ENCODE measurements at regions not wholly inside any gene's neighbourhood (a gene's known extent, or its start where the extent isn't known, plus 50 kb on each side); places are given as distances from the start of the nearest gene placed in this dataset.
A peak's percentile ranks its signal among the peaks of the same experiment; 100 is the strongest.
"Not testable (repeated sequence)": the region's sequence is repeated elsewhere in the genome, so short reads cannot be mapped to it uniquely, and the experiment has no call there.

DNA sequence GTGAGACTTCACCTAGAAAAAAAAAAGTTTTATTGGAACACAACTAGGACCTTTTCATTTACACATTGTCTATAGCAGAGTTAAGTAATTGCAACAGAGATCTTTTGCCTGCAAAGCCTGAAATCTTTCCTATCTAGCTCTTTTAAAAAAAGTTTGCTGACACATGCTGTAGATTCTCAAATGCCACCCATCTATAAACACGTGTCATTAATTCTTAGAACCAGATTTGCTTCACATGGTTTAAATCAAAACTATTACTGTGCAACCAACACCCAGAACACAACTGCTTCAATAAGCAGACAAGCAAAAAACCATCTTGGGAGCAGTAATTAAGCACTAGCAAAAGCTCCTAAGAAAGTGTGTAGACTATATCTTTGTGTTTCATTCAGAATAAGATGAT lies 55.0 kb downstream of the OXSM start:
- no peak for FAIRE-seq

DNA sequence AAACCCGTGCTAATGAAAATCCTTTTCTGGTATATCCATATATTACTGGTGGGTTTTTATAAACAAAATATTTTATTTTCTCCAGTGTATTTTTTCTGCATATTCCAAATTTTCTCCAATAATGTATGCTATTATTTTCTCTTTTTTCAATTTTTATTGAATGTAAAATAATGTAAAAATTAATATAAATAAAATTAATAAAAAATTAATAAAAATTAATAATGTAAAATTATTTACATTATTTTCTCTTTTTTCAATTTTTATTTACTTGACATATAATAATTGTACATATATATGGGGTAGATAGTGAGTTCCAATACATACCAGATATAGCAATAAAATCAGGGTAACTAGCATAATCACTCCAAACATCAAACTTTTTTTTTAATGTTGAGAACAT lies 56.4 kb downstream of the OXSM start:
- no peak for FAIRE-seq

GRCh38 chr3:25849091-25849490 lies 59.2 kb downstream of the OXSM start:
- no peak for FAIRE-seq

DNA sequence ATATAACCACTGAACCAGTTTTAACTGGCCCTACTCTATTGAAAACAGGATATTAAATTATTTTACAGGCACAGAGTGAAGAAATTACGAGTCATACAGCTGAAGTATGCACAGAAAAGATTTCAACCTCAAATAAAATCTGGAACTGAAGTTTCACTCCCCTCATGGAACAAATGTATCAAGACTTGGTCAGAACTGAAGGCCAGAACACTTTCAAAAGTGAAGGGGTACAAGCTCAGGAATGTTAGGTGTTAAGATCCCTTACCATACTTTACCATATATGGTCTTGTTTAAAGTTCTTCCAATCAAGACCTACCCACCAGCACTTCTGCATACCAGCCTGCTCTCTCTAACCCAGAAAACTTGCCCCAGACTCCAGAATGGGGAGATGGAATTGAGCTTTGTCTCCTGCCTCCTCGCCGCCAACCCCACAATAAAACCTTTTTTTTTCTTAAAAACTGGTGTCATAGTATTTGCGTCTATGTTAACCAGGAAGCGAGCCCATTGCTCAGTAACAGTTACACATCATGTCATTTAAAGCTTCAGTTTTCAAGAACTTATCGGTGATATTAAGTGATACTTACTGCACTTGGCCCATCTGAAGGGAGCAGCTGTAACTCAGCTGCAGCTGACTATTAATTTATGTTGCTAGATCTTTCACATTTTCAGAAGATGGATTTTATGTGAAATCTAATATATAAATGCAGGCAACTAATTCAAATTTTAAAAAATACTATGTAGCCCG lies 59.9 kb downstream of the OXSM start:
- no peak for FAIRE-seq

- not testable (repeated sequence) for FAIRE-seq
These were observed 61.9 kb downstream of the OXSM start for GRCh38 chr3:25851693-25852259.

- peak; percentile 55 for FAIRE-seq
These were observed 64.3 kb downstream of the OXSM start for GRCh38 chr3:25854214-25854613.

DNA sequence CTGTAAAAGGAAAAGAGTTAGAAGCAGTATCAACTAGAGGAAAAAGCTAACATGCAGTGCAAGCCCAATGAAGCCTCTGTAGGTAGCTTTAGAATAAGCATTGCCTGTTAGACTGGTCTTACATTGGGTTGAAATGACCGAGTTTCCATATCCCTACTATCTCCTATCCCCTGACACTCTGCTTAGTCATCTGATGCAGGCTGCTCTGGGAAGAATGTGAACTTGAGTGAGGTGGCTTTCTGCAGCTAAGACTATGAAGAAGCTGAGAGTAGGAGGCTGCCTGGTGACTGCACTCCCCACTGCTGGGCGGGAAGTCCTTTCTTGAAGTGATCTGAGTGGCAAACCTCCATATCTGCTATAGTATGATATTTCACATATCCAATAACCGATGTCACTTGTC lies 64.7 kb downstream of the OXSM start:
- no peak for FAIRE-seq

DNA sequence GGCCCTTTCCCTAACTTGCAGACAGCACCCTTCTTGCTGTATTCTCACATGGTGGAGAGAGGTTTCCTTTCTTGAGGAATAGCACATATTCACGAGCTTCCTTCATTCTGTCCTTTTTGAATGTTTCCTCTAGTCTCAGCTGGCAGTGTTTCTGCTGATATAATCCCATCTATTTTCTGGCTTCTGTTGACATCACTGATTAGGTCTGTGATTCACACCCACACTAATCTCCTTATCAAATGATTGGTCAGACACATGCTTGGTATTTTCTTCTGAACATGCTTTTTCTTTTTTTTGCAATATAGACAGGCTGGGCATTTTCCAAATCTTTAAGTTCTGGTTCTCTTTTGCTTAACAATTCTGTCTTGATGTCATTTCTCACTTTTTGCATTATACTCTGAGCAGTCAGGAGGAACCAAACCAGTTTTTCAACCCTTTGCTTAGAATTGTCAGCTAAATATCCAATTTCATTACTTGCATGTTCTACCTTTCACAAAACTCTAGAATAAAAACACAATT lies 65.4 kb downstream of the OXSM start:
- FAIRE-seq = no peak

DNA sequence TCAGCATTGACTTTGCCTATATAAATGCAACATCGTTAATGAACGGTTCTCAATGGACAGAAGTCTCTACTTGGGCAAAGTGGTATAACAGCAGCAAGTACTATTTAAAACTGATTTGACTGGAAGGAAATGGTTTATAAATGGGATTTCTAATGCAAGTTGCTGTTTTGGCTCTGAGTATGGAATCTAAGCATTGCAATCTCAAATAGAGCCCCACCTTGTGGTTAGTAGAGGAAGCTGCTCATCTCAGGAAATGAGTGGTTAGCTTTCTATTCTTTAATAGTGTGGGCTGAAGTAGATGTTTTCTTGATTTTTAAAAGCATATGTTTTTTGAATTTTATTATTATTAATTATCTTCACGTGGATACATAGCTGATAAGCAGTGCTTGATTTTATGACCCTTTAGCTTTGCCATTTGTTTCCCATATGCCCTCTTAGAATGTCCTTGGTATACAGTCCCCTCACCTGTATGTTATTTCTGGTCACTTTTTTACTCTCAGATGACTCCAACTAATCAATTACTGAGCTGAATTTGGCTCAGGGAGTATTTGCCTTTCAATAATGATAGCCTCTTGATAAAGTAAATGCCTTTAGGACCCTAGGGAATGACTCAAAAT lies 67.1 kb downstream of the OXSM start:
- FAIRE-seq = no peak

DNA sequence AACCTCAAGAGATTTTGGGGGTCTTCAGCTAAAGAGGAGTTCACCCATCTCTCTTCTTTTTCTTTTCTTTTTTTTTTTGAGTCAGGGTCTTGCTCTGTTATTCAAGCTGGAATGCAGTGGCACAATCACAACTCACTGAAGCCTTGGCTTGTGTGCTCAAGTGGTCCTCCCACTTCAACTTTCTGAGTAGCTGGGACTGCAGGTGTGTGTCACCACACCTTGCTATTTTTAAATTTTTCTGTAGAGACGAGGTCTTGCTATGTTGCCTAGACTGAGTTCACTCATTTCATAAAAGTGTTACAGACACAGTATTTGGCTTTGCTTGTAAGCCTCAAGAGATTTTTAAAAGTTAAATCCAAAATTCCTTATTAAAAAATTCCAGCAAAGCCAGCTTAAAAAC lies 71.7 kb downstream of the OXSM start:
- no peak for FAIRE-seq

DNA sequence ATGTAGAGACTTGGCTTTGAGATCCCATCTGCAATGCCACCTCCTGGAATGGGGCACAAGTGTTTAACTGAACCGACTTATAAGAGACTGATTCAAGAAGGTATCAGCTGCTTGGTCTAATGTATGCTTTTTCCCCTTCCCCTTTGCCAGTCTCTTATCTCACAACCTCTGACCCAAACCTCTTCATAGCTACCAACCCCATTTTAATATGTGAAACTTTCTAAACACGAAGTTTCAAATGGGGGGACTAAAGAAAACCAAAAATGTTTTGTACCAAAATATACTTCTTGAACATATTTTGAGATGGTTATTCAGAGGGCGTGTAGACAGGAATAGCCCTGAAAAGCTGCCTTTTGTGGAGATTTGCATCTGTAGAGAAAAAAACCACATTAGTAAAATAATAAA lies 73.1 kb downstream of the OXSM start:
- FAIRE-seq = no peak

DNA sequence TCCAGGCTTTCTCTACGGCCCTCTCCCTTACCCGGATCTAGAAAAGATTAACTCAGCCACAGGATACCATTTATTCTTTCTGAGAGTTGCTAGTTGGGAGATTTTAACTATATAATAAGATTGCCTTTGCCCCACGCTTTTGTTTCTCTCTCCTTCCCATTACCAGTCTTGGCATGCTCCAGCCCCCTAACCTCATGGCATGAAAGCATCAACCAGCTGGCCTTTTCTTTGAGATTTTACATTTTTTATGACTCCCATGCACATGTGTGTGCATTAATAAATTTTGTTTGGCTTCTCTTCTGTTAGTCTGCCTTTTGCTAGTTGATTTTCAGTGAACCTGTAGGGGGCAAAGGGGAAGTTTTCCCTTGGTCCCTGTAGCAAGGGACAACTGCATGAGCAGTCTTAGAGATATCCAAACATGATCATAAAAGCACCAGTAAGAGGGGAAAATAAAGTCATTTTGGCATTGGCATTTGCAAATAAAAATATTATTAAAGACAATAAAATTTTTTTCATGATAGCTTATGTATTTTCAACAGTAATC lies 73.6 kb downstream of the OXSM start:
- no peak for FAIRE-seq

DNA sequence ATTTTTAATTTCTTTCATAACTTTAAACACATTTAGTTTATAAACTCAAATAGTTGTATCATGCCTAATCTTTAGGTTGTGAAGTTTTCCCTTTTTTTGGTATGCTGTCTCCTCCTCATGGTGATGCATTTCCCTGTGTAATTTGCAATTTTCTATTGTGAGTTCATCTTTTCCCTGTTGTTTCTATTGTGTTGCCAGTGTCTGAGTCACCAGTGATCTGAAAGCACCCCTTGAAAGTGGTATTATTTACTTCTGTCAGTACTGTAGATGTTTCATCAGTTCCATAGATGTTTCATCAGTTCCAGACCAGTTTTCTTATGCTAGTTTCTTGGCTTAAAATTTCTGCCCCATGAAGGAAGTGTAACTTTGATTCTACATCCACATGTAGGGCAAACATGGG lies 80.6 kb downstream of the OXSM start:
- no peak for FAIRE-seq

DNA sequence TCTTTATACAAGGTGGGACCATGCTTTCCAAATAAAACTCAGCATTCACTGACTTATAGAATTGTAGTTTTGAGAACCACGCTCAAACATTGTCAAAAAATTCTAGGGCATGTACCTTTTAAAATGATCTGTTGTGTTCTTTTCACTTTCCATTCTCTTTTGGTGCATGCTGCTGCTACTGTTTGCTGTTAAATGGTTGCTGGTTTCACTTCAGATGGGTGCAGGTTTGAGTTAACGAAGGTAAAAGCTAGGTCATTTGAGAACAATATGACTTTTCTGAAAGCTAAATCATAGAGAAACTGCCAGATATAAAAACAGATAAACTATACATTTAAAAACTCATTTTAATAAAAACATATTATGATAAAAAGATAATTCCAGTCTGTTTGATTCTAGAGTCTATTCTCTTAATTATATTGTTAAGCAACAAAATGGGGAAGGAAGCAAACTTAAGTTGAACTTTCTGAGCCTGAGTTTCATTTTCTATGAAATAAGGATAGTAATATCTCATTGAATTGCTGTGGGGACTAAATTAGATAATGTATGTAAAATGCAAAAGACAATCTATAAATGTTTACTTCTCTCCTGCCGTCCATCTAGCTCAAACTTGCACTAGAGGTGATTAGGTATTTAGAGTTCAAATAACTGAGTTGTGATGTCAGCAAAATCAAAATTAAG lies 82.4 kb downstream of the OXSM start:
- FAIRE-seq = no peak

DNA sequence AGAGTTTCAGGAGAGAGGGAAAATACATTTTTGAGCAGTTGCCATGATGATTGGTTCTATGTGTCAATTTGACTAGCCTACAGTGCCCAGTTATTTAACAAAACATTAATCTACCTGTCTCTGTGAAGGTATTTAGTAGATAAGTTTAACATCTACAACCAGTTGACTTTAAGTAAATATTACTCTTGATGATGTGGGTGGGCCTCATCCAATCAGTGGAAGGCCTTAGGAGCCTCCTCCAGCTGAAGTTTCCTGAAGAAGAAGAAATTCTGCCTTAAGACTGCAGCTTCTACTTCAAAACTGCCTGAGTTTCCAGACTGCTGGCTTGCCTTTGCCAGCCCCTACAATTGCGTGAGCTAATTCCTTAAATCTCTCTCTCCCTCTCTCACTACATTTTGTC lies 93.6 kb downstream of the OXSM start:
- FAIRE-seq = no peak

- FAIRE-seq = no peak
These were observed 95.1 kb downstream of the OXSM start for GRCh38 chr3:25884981-25885380.

DNA sequence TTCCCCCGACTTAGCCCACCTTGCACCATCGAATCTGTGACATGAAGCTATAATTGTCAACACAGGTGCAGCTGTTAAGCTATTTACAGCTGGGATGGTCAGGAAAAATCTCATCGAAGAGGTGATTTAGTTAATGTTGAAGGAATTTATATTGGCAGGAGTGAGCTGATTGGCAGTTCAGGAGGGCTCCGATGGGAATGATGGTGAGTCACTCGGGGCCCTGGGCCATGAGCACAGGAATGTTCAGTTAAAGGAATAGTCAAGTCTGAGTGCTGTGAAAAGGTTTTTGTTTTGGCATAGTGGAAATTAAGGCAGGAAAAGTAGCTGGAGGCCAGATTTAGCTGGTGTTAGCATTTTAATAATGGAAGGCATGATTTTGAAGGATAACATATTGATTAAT lies 95.7 kb downstream of the OXSM start:
- FAIRE-seq = no peak

DNA sequence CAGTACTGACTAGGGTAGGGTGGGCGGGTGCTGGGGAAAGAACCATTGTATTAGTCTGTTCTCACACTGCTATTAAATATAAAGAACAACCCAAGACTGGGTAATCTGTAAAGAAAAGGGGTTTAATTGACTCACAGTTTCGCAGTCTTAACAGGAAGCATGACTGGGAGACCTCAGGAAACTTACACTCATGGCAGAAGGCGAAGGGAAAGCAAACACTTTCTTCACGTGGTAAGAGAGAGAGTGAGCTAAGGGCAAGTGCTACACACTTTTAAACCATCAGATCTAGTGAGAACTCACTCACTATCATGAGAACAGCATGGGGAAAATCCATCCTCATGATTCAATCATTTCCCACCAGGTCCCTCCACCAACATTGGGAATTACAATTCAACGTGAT lies 98.0 kb downstream of the OXSM start:
- no peak for FAIRE-seq

- FAIRE-seq = no peak
These were observed 99.1 kb downstream of the OXSM start for GRCh38 chr3:25888892-25889524.

- FAIRE-seq = no peak
These were observed 99.6 kb downstream of the OXSM start for GRCh38 chr3:25889525-25889917.

GRCh38 chr3:25894101-25894500 lies 104.2 kb downstream of the OXSM start:
- no peak for FAIRE-seq

DNA sequence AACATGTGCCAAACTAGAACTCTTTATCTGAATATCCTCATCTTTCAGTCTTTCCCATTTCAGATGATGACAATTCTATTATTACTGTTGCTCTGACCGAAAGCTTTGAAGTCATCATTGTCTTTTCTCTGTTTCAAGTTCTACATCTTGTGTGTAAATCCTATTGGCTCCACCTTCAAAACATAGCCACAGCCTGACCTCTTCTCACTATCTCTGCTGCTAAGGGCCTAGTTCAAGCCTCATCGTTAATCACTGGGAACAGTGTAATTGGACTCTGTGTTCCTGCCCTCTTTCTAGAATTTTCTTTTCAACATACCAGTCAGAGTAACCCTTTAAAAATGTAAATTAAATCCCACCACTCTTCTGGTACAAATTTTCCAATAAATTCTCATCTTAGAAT lies 105.1 kb downstream of the OXSM start:
- FAIRE-seq = no peak

DNA sequence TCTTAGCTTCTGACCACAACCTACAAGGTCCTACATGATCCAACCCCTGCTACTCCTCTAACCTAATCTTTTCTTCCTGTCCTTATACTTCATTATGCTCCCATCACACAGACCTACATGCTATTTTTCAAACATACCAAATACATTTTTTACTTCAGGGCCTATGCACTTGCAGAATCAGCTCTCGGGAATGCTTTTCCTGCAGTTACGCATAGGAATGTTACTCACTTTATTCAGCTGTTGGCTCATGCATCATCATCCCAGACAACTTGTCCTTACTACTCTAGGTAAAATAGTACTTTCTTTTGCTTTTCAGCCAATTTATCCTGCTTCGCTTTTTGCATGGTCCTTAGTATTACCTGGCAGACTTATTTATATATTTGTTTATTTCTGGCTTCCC lies 105.6 kb downstream of the OXSM start:
- FAIRE-seq = no peak

Measured in islet of Langerhans (tissue), 1 donor.